ENCODE measurements at regions not wholly inside any gene's neighbourhood (a gene's known extent, or its start where the extent isn't known, plus 50 kb on each side); places are given as distances from the start of the nearest gene placed in this dataset.

GRCh38 chr3:18245721-18246120 is 179.4 kb downstream of the SATB1 start:
- no peak for TF ChIP-seq CTCF (IDR thresholded peaks at IDR 0.05 in 8 of 11, conservative IDR thresholded peaks at IDR 0.05 in 3 of 11)
- no peak for TF ChIP-seq POLR2A (IDR thresholded peaks at IDR 0.05)
